ENCODE measurements at regions not wholly inside any gene's neighbourhood (a gene's known extent, or its start where the extent isn't known, plus 50 kb on each side); places are given as distances from the start of the nearest gene placed in this dataset.

DNA sequence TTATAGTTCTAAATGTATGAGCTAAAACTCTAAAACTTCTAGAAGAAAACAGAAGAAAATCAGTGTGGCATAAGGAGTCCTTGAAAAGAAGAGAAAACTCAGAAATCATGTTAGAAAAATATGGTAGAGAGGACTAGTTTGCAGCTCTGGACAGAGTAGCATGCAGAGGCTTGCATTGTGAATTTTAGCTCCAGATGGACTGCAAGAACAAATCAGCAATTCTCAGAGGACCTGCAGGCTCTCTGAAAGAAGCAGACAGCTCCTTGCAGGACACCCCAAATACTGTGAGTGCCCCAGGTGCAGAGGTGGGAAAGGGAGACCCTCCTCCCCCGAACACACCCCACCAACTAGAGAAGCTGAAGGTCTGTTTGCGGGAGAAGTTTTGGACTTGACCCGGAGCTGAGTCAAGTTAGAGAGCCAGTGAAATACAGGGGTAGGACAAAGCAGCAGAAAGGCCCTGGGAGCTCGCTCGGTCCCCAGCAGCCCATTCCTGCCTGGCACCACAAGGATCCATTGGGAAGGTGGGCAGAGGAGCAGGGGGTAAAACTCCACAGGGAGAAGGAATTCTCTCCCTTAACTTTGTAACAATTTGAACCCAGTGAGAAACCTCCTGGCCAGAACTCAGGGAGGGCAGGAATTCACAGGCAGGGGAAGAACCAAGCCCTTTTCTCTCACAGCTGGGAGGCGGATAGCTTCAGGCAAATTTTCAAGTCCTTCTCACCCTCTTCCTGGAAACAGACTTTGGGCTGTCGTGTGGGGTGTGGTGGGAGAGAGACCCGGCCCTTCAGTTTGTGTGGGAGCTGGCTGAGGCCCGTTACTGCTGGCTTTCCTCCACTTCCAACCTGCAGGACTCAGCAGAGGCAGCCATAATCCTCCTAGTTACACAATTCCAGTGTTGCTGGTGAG lies 216.2 kb upstream of the SLC35G4 start:
- intact Hi-C loops (cut with DNase I; ENCODE audit: low total_unique reads): no loop called here
- Histone ChIP-seq H3K4me1 (no peaks in the 10 kb centered on the region), H3K9me3 (no peaks in the 10 kb centered on the region), H3K27me3 (no peaks in the 10 kb centered on the region), H3K27ac (no peak overlapping the region), H3K4me3 (no peak overlapping the region), H3K36me3 (no peaks in the 10 kb centered on the region)
- in situ Hi-C loops (cut with MboI; ENCODE audit: low sequenced_read_pairs in 4 of 4): no loop called here
- no peak for TF ChIP-seq POLR2A (IDR thresholded peaks at IDR 0.05)
- no peak for TF ChIP-seq CTCF (IDR thresholded peaks at IDR 0.05 in 4 of 5, conservative IDR thresholded peaks at IDR 0.05 in 1 of 5)
- no peak for DNase-seq
- ATAC-seq: no peak

DNA sequence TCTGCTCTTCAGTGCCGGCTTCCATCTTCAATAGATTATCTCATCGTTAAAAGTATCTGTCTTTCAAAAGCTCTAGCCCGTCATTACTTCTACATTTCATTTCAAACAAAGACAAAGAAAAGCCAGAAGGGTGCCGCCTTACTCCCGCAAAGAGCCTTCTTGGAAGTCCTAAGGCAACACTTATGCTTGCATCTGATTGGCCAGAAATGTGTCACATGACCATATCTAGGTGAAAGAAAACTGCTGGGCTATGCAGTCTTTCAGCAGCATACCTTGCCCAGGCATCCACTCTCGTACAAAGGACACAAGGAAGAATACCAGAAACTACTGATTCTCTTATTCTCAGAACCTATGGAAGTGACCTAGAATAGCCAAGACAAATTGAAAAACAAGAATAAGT lies 217.1 kb upstream of the SLC35G4 start:
- Histone ChIP-seq H3K9me3 (no peaks in the 10 kb centered on the region), H3K4me1 (no peaks in the 10 kb centered on the region), H3K4me3 (no peak overlapping the region), H3K27ac (no peak overlapping the region), H3K36me3 (no peaks in the 10 kb centered on the region), H3K27me3 (no peaks in the 10 kb centered on the region)
- in situ Hi-C loops (cut with MboI; ENCODE audit: low sequenced_read_pairs in 4 of 4) (no loop called here), intact Hi-C loops (cut with DNase I; ENCODE audit: low total_unique reads) (no loop called here)
- DNase-seq: no peak
- ATAC-seq: no peak
- TF ChIP-seq CTCF (IDR thresholded peaks at IDR 0.05 in 4 of 5, conservative IDR thresholded peaks at IDR 0.05 in 1 of 5): no peak
- no peak for TF ChIP-seq POLR2A (IDR thresholded peaks at IDR 0.05)

DNA sequence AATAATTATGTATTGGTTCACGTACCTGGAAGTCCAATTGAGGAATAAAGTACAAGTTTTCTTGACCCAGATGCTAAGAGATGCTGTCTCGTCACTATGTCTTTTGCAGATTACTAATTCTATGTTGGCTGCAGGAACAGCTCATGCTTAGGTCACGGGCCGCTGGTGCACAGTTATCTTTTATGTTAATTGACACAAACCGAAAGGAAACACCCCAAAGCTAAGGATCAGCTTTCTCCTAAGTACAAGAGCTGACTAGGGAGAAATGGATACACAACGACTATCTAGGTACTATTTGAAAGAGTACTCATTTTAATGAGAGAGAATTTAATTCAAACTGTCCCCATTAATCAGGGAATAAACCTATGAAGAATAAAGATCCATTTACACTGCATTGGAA lies 217.7 kb upstream of the SLC35G4 start:
- no peaks in the 10 kb centered on the region for H3K4me1 ChIP-seq

GRCh38 chr18:11388755-11389680 lies 220.4 kb upstream of the SLC35G4 start:
- TF ChIP-seq CTCF (IDR thresholded peaks at IDR 0.05 in 4 of 5, conservative IDR thresholded peaks at IDR 0.05 in 1 of 5) (no peak), POLR2A (IDR thresholded peaks at IDR 0.05) (no peak)
- in situ Hi-C loops (cut with MboI; ENCODE audit: low sequenced_read_pairs in 4 of 4): loop anchor here in 1 of 4 donors (10.0 kb wide), 1 partner anchor 74 kb away; no protein-coding TSS in a partner anchor
- no peak for ATAC-seq
- Histone ChIP-seq H3K27ac (no peak overlapping the region), H3K9me3 (no peaks in the 10 kb centered on the region), H3K4me1 (no peaks in the 10 kb centered on the region), H3K27me3 (no peaks in the 10 kb centered on the region), H3K4me3 (no peak overlapping the region), H3K36me3 (no peaks in the 10 kb centered on the region)
- no peak for DNase-seq
- intact Hi-C loops (cut with DNase I; ENCODE audit: low total_unique reads): loop anchor here (1.0 to 10.0 kb wide), 2 partner anchors 79 to 126 kb away; no protein-coding TSS in a partner anchor

More for the DNA sequence above, 217.7 kb upstream of the SLC35G4 start:
- intact Hi-C loops (cut with DNase I; ENCODE audit: low total_unique reads) (no loop called here), in situ Hi-C loops (cut with MboI; ENCODE audit: low sequenced_read_pairs in 4 of 4) (no loop called here)
- no peak overlapping the region for H3K4me3 ChIP-seq
- H3K9me3 ChIP-seq: no peaks in the 10 kb centered on the region
- no peak for DNase-seq
- no peak for ATAC-seq
- TF ChIP-seq POLR2A (IDR thresholded peaks at IDR 0.05): no peak
- no peak for TF ChIP-seq CTCF (IDR thresholded peaks at IDR 0.05 in 4 of 5, conservative IDR thresholded peaks at IDR 0.05 in 1 of 5)
- H3K36me3 ChIP-seq: no peaks in the 10 kb centered on the region
- H3K27me3 ChIP-seq: no peaks in the 10 kb centered on the region
- no peak overlapping the region for H3K27ac ChIP-seq

Data from gastrocnemius medialis (tissue), 4 donors.